HepG2 (cell line): ENCODE measurements at regions not wholly inside any gene's neighbourhood (a gene's known extent, or its start where the extent isn't known, plus 50 kb on each side); places are given as distances from the start of the nearest gene placed in this dataset.

Experiments used
- ATM ChIP-seq: fragments of 450-650 bp; IDR thresholded peaks from 2 replicates; pipeline ENCODE4 v1.7.1; 2017; ENCODE audit warnings: mild to moderate bottlenecking, borderline replicate concordance
- BCL6 ChIP-seq: IDR thresholded peaks from 2 replicates; pipeline ENCODE4 v1.6.1; 2016; ENCODE audit warnings: missing genetic modification reagents, missing compliant biosample characterization
- BHLHE40 ChIP-seq: IDR thresholded peaks from 2 replicates; pipeline ENCODE4 v1.6.1; 2011; ENCODE audit warnings: low read length, improper control_type of control experiment
- DMAP1 ChIP-seq: IDR thresholded peaks from 2 replicates; pipeline ENCODE4 v1.6.1; 2016
- EEA1 ChIP-seq: sonication (generic); formaldehyde crosslinking; IDR thresholded peaks from 2 replicates; pipeline ENCODE4 v1.5.1; 2020; ENCODE audit warnings: mild to moderate bottlenecking, missing genetic modification reagents, borderline replicate concordance
- ERF ChIP-seq: IDR thresholded peaks from 2 replicates; pipeline ENCODE4 v1.6.1; 2018; ENCODE audit warnings: missing biosample characterization, missing genetic modification reagents
- GABPB1 ChIP-seq: IDR thresholded peaks from 2 replicates; pipeline ENCODE4 v1.6.1; 2016; ENCODE audit warnings: mild to moderate bottlenecking, missing genetic modification reagents, moderate library complexity, missing compliant biosample characterization
- GATA4 ChIP-seq: sonication (generic); IDR thresholded peaks from 2 replicates; pipeline ENCODE4 v1.6.1; 2016; ENCODE audit warnings: antibody characterized with exemption, low read depth, borderline replicate concordance
- GTF3A ChIP-seq: sonication (generic); formaldehyde crosslinking; conservative IDR thresholded peaks from 2 replicates; pipeline ENCODE4 v1.4.0; 2020; ENCODE audit warnings: mild to moderate bottlenecking, missing genetic modification reagents
- HOXA5 ChIP-seq: sonication (generic); formaldehyde crosslinking; IDR thresholded peaks from 2 replicates; pipeline ENCODE4 v1.4.0; 2020; ENCODE audit warnings: missing genetic modification reagents
- KAT2B ChIP-seq: fragments of 150-350 bp; IDR thresholded peaks from 2 replicates; pipeline ENCODE4 v1.6.1; 2014; ENCODE audit warnings: low read depth, low read length, borderline replicate concordance
- NKX3-1 ChIP-seq: sonication (generic); formaldehyde crosslinking; IDR thresholded peaks from 2 replicates; pipeline ENCODE4 v1.5.0; 2020; ENCODE audit warnings: missing genetic modification reagents
- PAWR ChIP-seq: sonication (generic); formaldehyde crosslinking; IDR thresholded peaks from 2 replicates; pipeline ENCODE4 v1.4.0; 2020; ENCODE audit warnings: missing genetic modification reagents, mild to moderate bottlenecking, borderline replicate concordance
- RAD51 ChIP-seq: fragments of 450-650 bp; IDR thresholded peaks from 2 replicates; pipeline ENCODE4 v1.6.1; 2016; ENCODE audit warnings: borderline replicate concordance
- SNAI1 ChIP-seq: sonication (generic); formaldehyde crosslinking; IDR thresholded peaks from 2 replicates; pipeline ENCODE4 v1.5.0; 2020; ENCODE audit warnings: mild to moderate bottlenecking, missing genetic modification reagents, borderline replicate concordance
- SOX13 ChIP-seq, 3 experiments: fragments of 450-650 bp in 1 of 3; sonication (generic) in 1 of 3; formaldehyde crosslinking in 1 of 3; IDR thresholded peaks in 2 of 3; conservative IDR thresholded peaks in 1 of 3; 2 replicates each; pipeline versions ENCODE4 v1.5.0 to v1.6.1; 2016 to 2020; ENCODE audit warnings: antibody characterized with exemption in 1 of 3, mild to moderate bottlenecking in 1 of 3, missing compliant biosample characterization in 1 of 3, missing genetic modification reagents in 1 of 3, moderate library complexity in 1 of 3
- TARDBP ChIP-seq: sonication (generic); formaldehyde crosslinking; IDR thresholded peaks from 2 replicates; pipeline ENCODE4 v1.8.0; 2022; ENCODE audit warnings: mild to moderate bottlenecking, missing genetic modification reagents
- U2AF1 ChIP-seq: fragments of 200-400 bp; formaldehyde crosslinking; optimal IDR thresholded peaks from 2 replicates; pipeline ENCODE3; 2017; ENCODE audit warnings: mild to moderate bottlenecking, low read depth, low read length
- ZBTB44 ChIP-seq: sonication (generic); formaldehyde crosslinking; IDR thresholded peaks from 2 replicates; pipeline ENCODE4 v1.4.0; 2020; ENCODE audit warnings: missing genetic modification reagents
- ZKSCAN1 ChIP-seq: fragments of 150-350 bp; IDR thresholded peaks from 2 replicates; pipeline ENCODE4 v1.6.1; 2014; ENCODE audit warnings: low read length
- ZNF232 ChIP-seq: sonication (generic); formaldehyde crosslinking; IDR thresholded peaks from 2 replicates; pipeline ENCODE4 v1.4.0; 2020; ENCODE audit warnings: missing genetic modification reagents, borderline replicate concordance
- ZNF253 ChIP-seq: sonication (generic); formaldehyde crosslinking; IDR thresholded peaks from 2 replicates; pipeline ENCODE4 v1.8.0; 2022; ENCODE audit warnings: mild to moderate bottlenecking, missing genetic modification reagents, borderline replicate concordance
- ZNF326 ChIP-seq: sonication (generic); formaldehyde crosslinking; IDR thresholded peaks from 2 replicates; pipeline ENCODE4 v1.4.0; 2020; ENCODE audit warnings: missing genetic modification reagents, borderline replicate concordance
- ZNF431 ChIP-seq: sonication (generic); formaldehyde crosslinking; IDR thresholded peaks from 2 replicates; pipeline ENCODE4 v1.9.0; 2022; ENCODE audit warnings: missing genetic modification reagents, low read depth, mild to moderate bottlenecking, borderline replicate concordance
- ZNF501 ChIP-seq: sonication (generic); formaldehyde crosslinking; IDR thresholded peaks from 2 replicates; pipeline ENCODE4 v1.5.1; 2020; ENCODE audit warnings: mild to moderate bottlenecking, moderate library complexity, missing genetic modification reagents
- ZNF773 ChIP-seq: sonication (generic); formaldehyde crosslinking; IDR thresholded peaks from 2 replicates; pipeline ENCODE4 v1.4.0; 2020; ENCODE audit warnings: missing genetic modification reagents, borderline replicate concordance
- ZUFSP ChIP-seq: sonication (generic); formaldehyde crosslinking; IDR thresholded peaks from 2 replicates; pipeline ENCODE4 v1.9.0; 2021; ENCODE audit warnings: missing genetic modification reagents, mild to moderate bottlenecking, borderline replicate concordance

- TF ChIP-seq SOX13 (IDR thresholded peaks at IDR 0.05) (no peak), SOX13 (CRISPR knock-in tag; conservative IDR thresholded peaks at IDR 0.05 in 1 of 2, IDR thresholded peaks at IDR 0.05 in 1 of 2) (peak in 1 of 2 experiments; percentile 53; a peak in 2 of 4 replicates), HOXA5 (CRISPR knock-in tag) (peak; percentile 75), EEA1 (CRISPR knock-in tag) (no peak), GATA4 (no peak), ATM (no peak), ZNF232 (CRISPR knock-in tag) (peak; percentile 69; the same call in 1 of the 2 replicates), ZUFSP (CRISPR knock-in tag) (no peak), BCL6 (peak; percentile 61), SNAI1 (CRISPR knock-in tag) (no peak), U2AF1 (no peak), TARDBP (CRISPR knock-in tag) (peak; percentile 54; the same call in 1 of the 2 replicates), RAD51 (no peak), DMAP1 (CRISPR knock-in tag) (peak; percentile 79; the same call in 1 of the 2 replicates), ZNF431 (CRISPR knock-in tag) (no peak; the same call in 1 of the 2 replicates), ERF (CRISPR knock-in tag) (no peak), ZBTB44 (CRISPR knock-in tag) (0 out of 2 replicates have a peak, but pooled peaks have one; percentile 33), KAT2B (no peak), PAWR (CRISPR knock-in tag) (0 out of 2 replicates have a peak, but pooled peaks have one; percentile 41), ZNF326 (no peak), ZNF253 (no peak), ZNF773 (0 out of 2 replicates have a peak, but pooled peaks have one; percentile 20), GABPB1 (peak; percentile 72), ZNF501 (peak; percentile 72; the same call in 1 of the 2 replicates), ZKSCAN1 (no peak), GTF3A (CRISPR knock-in tag) (0 out of 2 replicates have a peak, but pooled peaks have one; percentile 24), BHLHE40 (no peak), NKX3-1 (CRISPR knock-in tag) (peak; percentile 76; the same call in 1 of the 2 replicates)
Measured at GRCh38 chr1:58903514-58904298, 119.9 kb upstream of the JUN start (continued).
